ENCODE measurements at regions not wholly inside any gene's neighbourhood (a gene's known extent, or its start where the extent isn't known, plus 50 kb on each side); places are given as distances from the start of the nearest gene placed in this dataset.

- TF ChIP-seq CTCF (IDR thresholded peaks at IDR 0.05; ENCODE audit: low read depth, low read length) (no peak), POLR2A (IDR thresholded peaks at IDR 0.05; ENCODE audit: extremely low read depth, insufficient read length) (no peak)
Measured at GRCh38 chr9:134219646-134220060, 55.3 kb upstream of the RNU6ATAC start.
